T-cell (primary cell): ENCODE measurements at regions not wholly inside any gene's neighbourhood (a gene's known extent, or its start where the extent isn't known, plus 50 kb on each side); places are given as distances from the start of the nearest gene placed in this dataset.
A peak's percentile ranks its signal among the peaks of the same experiment; 100 is the strongest.

Source experiments
- ATAC-seq, 4 experiments: fragments of 200-7000 bp in 3 of 4; fragments of 150-1000 bp in 1 of 4; cut with Tn5 transposase; replicated peaks in 1 of 4; 1 replicate in 3 of 4; 2 replicates in 1 of 4; pipeline ENCODE4 v1.10.0; 2021; ENCODE audit warnings: moderate library complexity in 3 of 4, mild to moderate bottlenecking in 2 of 4, moderate number of reproducible peaks in 1 of 4
- CTCF ChIA-PET, 2 donors: fragments of 300-600 bp; sonication (Branson Sonifier 250); formaldehyde crosslinking; loops; one replicate each; lab custom pipeline; 2022; ENCODE audit warnings: antibody characterized with exemption in 2 of 2; lab: Charles Lee
- POLR2A ChIA-PET, 2 donors: fragments of 300-600 bp; sonication (Branson Sonifier 250); formaldehyde crosslinking; loops; one replicate each; lab custom pipeline; 2022; ENCODE audit warnings: antibody characterized with exemption in 2 of 2; lab: Charles Lee
- DNase-seq, 35 experiments: peaks; one replicate each; pipeline versions ENCODE4 v3.0.0 to v3.0.0-alpha.2; 2013 to 2023
- H3K27ac ChIP-seq: one replicate; pipeline ENCODE4 v1.5.1; 2013; ENCODE audit warnings: low read length
- H3K27me3 ChIP-seq, 2 experiments: replicated peaks in 1 of 2; 1 replicate in 1 of 2; 2 replicates in 1 of 2; pipeline versions ENCODE4 v1.6.1 to v1.7.0; 2013; ENCODE audit warnings: low read length in 1 of 2, mixed read lengths in 1 of 2; ENCODE audit not compliant: control insufficient read depth in 2 of 2, insufficient read depth in 2 of 2; ENCODE audit errors: extremely low read depth in 1 of 2
- H3K36me3 ChIP-seq, 2 donors: 1 replicate in 1 of 2; 2 replicates in 1 of 2; pipeline versions ENCODE4 v1.6.1 to v1.7.0; 2013; ENCODE audit warnings: low read length in 1 of 2; ENCODE audit not compliant: control insufficient read depth in 2 of 2, insufficient read depth in 1 of 2; ENCODE audit errors: extremely low read depth in 1 of 2
- H3K4me1 ChIP-seq, 2 experiments: 1 replicate in 1 of 2; 2 replicates in 1 of 2; pipeline versions ENCODE4 v1.6.1 to v1.7.0; 2013; ENCODE audit warnings: low read length in 2 of 2, mixed read lengths in 1 of 2; ENCODE audit not compliant: insufficient read depth in 2 of 2, control insufficient read depth in 1 of 2; ENCODE audit errors: extremely low read depth in 1 of 2
- H3K4me3 ChIP-seq, 2 donors: 1 replicate in 1 of 2; 2 replicates in 1 of 2; pipeline versions ENCODE4 v1.5.1 to v1.7.0; 2013; ENCODE audit warnings: mild to moderate bottlenecking in 2 of 2, low read length in 1 of 2, moderate library complexity in 1 of 2; ENCODE audit not compliant: control insufficient read depth in 1 of 2; ENCODE audit errors: extremely low read depth in 1 of 2
- H3K9me3 ChIP-seq: 2 replicates; pipeline ENCODE4 v1.7.0; 2013
- H3K27ac Mint-ChIP-seq, 2 donors: one replicate each; pipeline ENCODE4 v1.8.0; 2020 to 2021; ENCODE audit warnings: mild to moderate bottlenecking in 2 of 2, mixed read lengths in 2 of 2
- H3K27me3 Mint-ChIP-seq, 2 donors: one replicate each; pipeline ENCODE4 v1.8.0; 2021 to 2022; ENCODE audit warnings: mixed read lengths in 2 of 2
- H3K36me3 Mint-ChIP-seq: one replicate; pipeline ENCODE4 v1.8.0; 2021; ENCODE audit warnings: mixed read lengths
- H3K4me1 Mint-ChIP-seq, 3 donors: one replicate each; pipeline ENCODE4 v1.8.0; 2020 to 2022; ENCODE audit warnings: mixed read lengths in 3 of 3, mild to moderate bottlenecking in 1 of 3
- H3K4me3 Mint-ChIP-seq, 3 donors: one replicate each; pipeline ENCODE4 v1.8.0; 2020 to 2022; ENCODE audit warnings: mild to moderate bottlenecking in 3 of 3, mixed read lengths in 3 of 3, moderate library complexity in 3 of 3
- H3K9me3 Mint-ChIP-seq, 3 donors: one replicate each; pipeline ENCODE4 v1.8.0; 2020 to 2022; ENCODE audit warnings: mixed read lengths in 3 of 3
- WGBS: methylation state at CpG from one replicate; pipeline ENCODE4 v1.1.5; 2013; ENCODE audit warnings: missing lambda C conversion rate; ENCODE audit not compliant: insufficient coverage; 5-methylcytosine and 5-hydroxymethylcytosine counted together

DNA sequence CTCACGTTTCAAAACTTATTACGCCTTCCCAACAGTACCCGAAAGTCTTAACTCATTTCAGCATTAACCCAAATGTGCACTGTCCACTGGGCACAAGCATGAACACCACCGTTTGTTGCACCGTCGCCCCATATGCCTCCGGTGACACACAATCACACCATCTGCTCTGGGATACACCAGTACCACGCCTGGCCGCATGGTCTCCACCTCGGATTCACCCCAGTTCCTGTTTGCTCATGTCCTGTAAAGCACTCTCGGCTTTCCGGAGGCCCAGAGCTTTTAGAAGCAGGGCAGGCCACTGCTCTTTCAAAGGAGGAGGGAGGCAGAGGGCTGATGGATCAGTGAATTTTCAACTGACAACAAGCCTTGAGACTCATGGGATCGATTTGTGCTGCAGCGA lies 1570.0 kb upstream of the DEFB115 start:
- H3K4me3 Mint-ChIP-seq: no peak overlapping the region
- H3K9me3 Mint-ChIP-seq: peaks cover 3 to 15% (median 4%) of the 10 kb centered on the region in 3 donors
- no peaks in the 10 kb centered on the region for H3K9me3 ChIP-seq
- ATAC-seq (no peak), DNase-seq (no peak)
- 86% methylated on average over 9 of the region's 14 CpGs for WGBS
- no peaks in the 10 kb centered on the region for H3K27me3 ChIP-seq
- no peak overlapping the region for H3K4me3 ChIP-seq
- H3K27ac ChIP-seq: no peak overlapping the region
- H3K4me1 ChIP-seq: no peaks in the 10 kb centered on the region
- H3K36me3 Mint-ChIP-seq: no peaks in the 10 kb centered on the region
- H3K27me3 Mint-ChIP-seq: no peaks in the 10 kb centered on the region
- H3K36me3 ChIP-seq: no peaks in the 10 kb centered on the region
- ChIA-PET POLR2A (no interaction called here), CTCF (no interaction called here)
- H3K4me1 Mint-ChIP-seq: no peaks in the 10 kb centered on the region
- H3K27ac Mint-ChIP-seq: no peak overlapping the region

DNA sequence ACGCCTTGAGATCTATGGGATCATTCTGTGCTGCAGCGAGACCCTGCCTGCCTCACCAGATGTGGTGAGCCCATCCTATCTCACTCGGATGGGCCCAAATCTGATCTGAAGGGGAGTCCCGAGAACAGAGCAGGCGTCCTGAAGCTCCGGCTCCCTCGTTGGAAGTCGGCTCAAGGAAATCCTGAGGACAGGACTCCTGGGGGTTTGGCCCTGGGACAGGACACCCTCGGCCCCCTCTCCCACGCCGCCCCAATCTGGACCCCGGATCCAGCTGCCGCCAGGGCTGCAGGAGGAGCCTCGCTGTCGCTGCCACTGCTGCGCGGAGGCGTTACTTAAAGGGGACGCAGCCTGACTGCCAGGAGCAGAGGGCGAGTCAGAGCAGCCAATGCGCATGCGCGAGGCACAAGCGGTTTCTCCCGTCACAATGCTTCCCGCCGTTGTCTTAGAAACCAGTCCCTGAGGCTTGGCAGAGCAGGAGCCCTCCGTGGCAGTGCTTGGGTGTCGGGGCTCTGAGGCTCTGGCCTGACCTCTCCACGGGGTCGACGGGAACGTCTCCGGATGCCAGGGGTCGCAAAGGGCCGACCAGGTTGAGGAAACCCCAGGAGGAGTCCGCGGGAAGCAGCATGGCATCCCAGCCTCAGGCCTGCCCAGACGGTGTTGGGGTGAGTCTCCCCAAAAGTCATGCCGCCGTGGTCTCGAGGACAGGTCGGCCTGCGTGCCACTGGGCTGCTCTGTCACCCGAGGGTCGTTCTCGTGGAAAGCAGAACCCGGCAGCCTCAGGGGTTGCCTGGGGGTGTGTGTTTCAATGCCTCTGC lies 1567.8 kb upstream of the DEFB115 start:
- no peak overlapping the region for H3K27ac ChIP-seq
- H3K36me3 ChIP-seq: no peaks in the 10 kb centered on the region
- peak in 3 of 4 experiments; percentile 64 to 86 (median 77) for ATAC-seq
- POLR2A ChIA-PET: no interaction called here
- H3K4me1 Mint-ChIP-seq: no peaks in the 10 kb centered on the region
- no peaks in the 10 kb centered on the region for H3K4me1 ChIP-seq
- H3K36me3 Mint-ChIP-seq: no peaks in the 10 kb centered on the region
- no peak overlapping the region for H3K4me3 ChIP-seq
- no peaks in the 10 kb centered on the region for H3K27me3 Mint-ChIP-seq
- H3K27me3 ChIP-seq: no peaks in the 10 kb centered on the region
- peak in 11 of 35 experiments; percentile 5 to 47 (median 13) for DNase-seq
- no peaks in the 10 kb centered on the region for H3K9me3 ChIP-seq
- H3K4me3 Mint-ChIP-seq: peak overlapping the region in 1 of 3 donors; percentile 39
- H3K9me3 Mint-ChIP-seq: peaks cover 3 to 18% (median 4%) of the 10 kb centered on the region in 3 donors
- H3K27ac Mint-ChIP-seq: peak overlapping the region in 1 of 2 donors; percentile 39
- CTCF ChIA-PET: no interaction called here
- 68% methylated on average over 45 of the region's 48 CpGs for WGBS

DNA sequence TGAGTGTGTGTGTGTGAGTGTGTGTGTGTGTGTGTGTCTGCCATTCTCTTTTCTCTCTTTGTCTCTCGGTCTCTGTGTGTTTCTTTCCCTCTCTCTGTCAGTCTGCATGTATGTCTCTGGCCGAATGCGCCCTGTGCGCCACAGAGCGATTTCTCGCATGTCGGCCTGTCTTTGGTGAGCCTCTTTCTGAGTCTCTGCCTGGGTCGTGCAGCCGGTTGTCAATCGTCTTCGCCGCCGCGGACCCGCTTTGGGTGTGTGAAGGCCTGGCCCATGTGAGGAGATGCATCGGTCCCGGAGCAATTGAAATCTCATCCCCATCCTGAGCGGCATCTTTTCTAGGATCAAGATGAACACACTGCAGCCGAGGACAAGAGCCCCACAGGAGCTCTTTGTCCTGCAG lies 1567.2 kb upstream of the DEFB115 start:
- Histone ChIP-seq H3K9me3 (no peaks in the 10 kb centered on the region), H3K36me3 (no peaks in the 10 kb centered on the region), H3K4me3 (no peak overlapping the region), H3K27ac (no peak overlapping the region), H3K27me3 (no peaks in the 10 kb centered on the region), H3K4me1 (no peaks in the 10 kb centered on the region)
- Mint-ChIP-seq H3K27ac (no peak overlapping the region), H3K4me1 (no peaks in the 10 kb centered on the region), H3K36me3 (no peaks in the 10 kb centered on the region), H3K27me3 (no peaks in the 10 kb centered on the region), H3K9me3 (peaks cover 3 to 18% (median 4%) of the 10 kb centered on the region in 3 donors), H3K4me3 (no peak overlapping the region)
- ChIA-PET CTCF (no interaction called here), POLR2A (no interaction called here)
- ATAC-seq (no peak), DNase-seq (no peak)
- WGBS: 92% methylated on average over 14 of the region's 19 CpGs

DNA sequence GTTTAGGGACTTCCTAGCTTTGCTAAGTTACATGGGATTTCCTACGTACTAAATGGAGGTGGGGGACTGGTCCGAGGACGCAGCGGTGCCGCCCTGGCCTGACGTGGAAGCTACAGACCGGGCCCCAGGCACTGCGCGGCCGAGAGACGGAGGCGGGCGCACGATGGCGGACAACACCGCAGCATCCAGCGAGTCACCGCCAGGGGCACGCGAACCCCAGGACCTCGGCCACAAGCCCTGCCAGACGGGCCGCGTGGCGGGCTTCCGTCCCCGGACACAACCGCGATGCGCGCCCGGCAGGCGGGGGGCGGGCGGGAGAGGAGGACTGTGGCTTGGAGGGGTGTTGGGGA lies 1516.9 kb upstream of the DEFB115 start:
- Mint-ChIP-seq H3K4me1 (no peaks in the 10 kb centered on the region), H3K36me3 (no peaks in the 10 kb centered on the region), H3K4me3 (no peak overlapping the region), H3K9me3 (peaks cover 10 to 19% (median 17%) of the 10 kb centered on the region in 3 donors), H3K27ac (no peak overlapping the region), H3K27me3 (no peaks in the 10 kb centered on the region)
- H3K4me1 ChIP-seq: no peaks in the 10 kb centered on the region
- 64% methylated on average over 25 of the region's 35 CpGs for WGBS
- H3K4me3 ChIP-seq: no peak overlapping the region
- H3K36me3 ChIP-seq: no peaks in the 10 kb centered on the region
- no peaks in the 10 kb centered on the region for H3K9me3 ChIP-seq
- peaks cover 0 to 3% of the 10 kb centered on the region in 2 experiments for H3K27me3 ChIP-seq
- H3K27ac ChIP-seq: no peak overlapping the region
- POLR2A ChIA-PET: no interaction called here
- CTCF ChIA-PET: no interaction called here
- ATAC-seq: no peak
- no peak for DNase-seq

DNA sequence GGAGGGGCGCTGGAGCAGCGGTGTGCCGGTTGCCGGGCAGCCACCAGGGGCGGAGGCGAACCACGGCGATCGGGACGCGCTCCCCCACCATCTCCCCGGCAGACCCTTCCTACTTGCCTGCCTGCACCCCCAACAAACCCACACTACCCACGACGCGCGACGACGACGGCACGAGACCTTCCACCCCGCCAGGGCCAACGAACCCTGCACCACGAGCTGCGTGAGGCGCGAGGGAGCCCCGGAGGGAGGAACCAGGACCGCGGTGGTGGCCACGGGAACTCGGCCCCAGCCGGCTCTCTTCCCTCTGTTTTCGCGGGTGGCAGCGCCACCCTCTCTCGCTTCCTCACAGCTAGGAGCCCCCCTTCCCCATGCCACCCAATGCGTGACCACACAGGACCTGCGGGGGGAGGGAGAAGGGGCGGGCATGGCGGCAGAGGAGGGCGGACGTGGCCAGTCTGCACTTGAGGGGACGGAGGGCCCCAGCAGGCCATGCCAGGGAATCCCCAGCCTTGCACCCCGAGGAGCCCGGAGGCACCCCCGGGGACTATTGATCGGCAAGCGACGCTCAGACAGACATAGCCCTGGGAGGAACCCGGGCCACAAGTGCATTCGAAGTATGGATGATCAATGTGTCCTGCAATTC lies 1516.4 kb upstream of the DEFB115 start:
- Histone ChIP-seq H3K27ac (no peak overlapping the region), H3K4me1 (no peaks in the 10 kb centered on the region), H3K36me3 (no peaks in the 10 kb centered on the region), H3K27me3 (peaks cover 0 to 3% of the 10 kb centered on the region in 2 experiments), H3K9me3 (no peaks in the 10 kb centered on the region), H3K4me3 (no peak overlapping the region)
- Mint-ChIP-seq H3K9me3 (peaks cover 10 to 19% (median 18%) of the 10 kb centered on the region in 3 donors), H3K4me3 (no peak overlapping the region), H3K36me3 (no peaks in the 10 kb centered on the region), H3K27ac (no peak overlapping the region), H3K27me3 (no peaks in the 10 kb centered on the region), H3K4me1 (no peaks in the 10 kb centered on the region)
- DNase-seq (no peak), ATAC-seq (no peak)
- POLR2A ChIA-PET: no interaction called here
- CTCF ChIA-PET: no interaction called here
- WGBS: 72% methylated on average over 20 of the region's 51 CpGs

DNA sequence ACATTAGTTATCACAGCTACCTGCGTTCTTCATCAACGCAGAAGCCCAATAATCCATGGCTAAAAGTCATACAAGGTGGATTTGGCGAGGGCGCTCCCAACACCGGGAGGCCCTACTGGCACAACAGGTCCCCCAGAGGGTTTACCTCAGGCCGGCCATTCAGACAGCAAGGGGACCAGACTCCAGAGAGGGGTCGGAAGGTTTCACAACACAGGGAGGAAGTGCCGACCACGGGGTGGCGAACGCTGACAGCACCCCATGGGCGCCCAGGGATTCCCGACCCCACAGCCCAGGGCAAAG lies 1515.9 kb upstream of the DEFB115 start:
- H3K4me3 Mint-ChIP-seq: no peak overlapping the region

More for the DNA sequence above, 1515.9 kb upstream of the DEFB115 start:
- H3K27ac Mint-ChIP-seq: no peak overlapping the region
- WGBS: 62% methylated on average over 11 of the region's 13 CpGs
- ChIA-PET POLR2A (no interaction called here), CTCF (no interaction called here)
- DNase-seq: no peak
- Histone ChIP-seq H3K4me1 (no peaks in the 10 kb centered on the region), H3K9me3 (no peaks in the 10 kb centered on the region), H3K36me3 (no peaks in the 10 kb centered on the region), H3K27me3 (peaks cover 0 to 3% of the 10 kb centered on the region in 2 experiments), H3K27ac (no peak overlapping the region), H3K4me3 (no peak overlapping the region)
- H3K27me3 Mint-ChIP-seq: no peaks in the 10 kb centered on the region
- ATAC-seq: no peak
- H3K9me3 Mint-ChIP-seq: peaks cover 10 to 18% (median 18%) of the 10 kb centered on the region in 3 donors
- H3K36me3 Mint-ChIP-seq: no peaks in the 10 kb centered on the region
- H3K4me1 Mint-ChIP-seq: no peaks in the 10 kb centered on the region
